Common myeloid progenitor, CD34-positive (primary cell): ENCODE measurements at regions not wholly inside any gene's neighbourhood (a gene's known extent, or its start where the extent isn't known, plus 50 kb on each side); places are given as distances from the start of the nearest gene placed in this dataset.

Experiments
- CTCF ChIA-PET: fragments of 350-600 bp; sonication (Branson Sonifier 250); formaldehyde crosslinking; loops from one replicate; lab custom pipeline; 2021; ENCODE audit warnings: antibody characterized with exemption; lab: Charles Lee
- POLR2A ChIA-PET: fragments of 350-600 bp; sonication (Branson Sonifier 250); formaldehyde crosslinking; loops from one replicate; lab custom pipeline; 2021; ENCODE audit warnings: antibody characterized with exemption; lab: Charles Lee
- DNase-seq, 3 donors: peaks; one replicate each; pipeline versions ENCODE4 v3.0.0 to v3.0.0-alpha.2; 2013
- H3K27ac ChIP-seq, 2 experiments: 1 replicate in 1 of 2; 2 replicates in 1 of 2; pipeline ENCODE4 v1.7.0; 2013; ENCODE audit warnings: inconsistent platforms in 2 of 2, low read length in 2 of 2, mild to moderate bottlenecking in 2 of 2, low read depth in 1 of 2, moderate library complexity in 1 of 2; ENCODE audit not compliant: severe bottlenecking in 2 of 2, insufficient read depth in 1 of 2, poor library complexity in 1 of 2
- H3K27me3 ChIP-seq, 5 experiments: replicated peaks in 2 of 5; 1 replicate in 3 of 5; 2 replicates in 2 of 5; pipeline versions ENCODE4 v1.6.1 to v1.7.0; 2013; ENCODE audit warnings: low read length in 4 of 5, mild to moderate bottlenecking in 2 of 5, moderate library complexity in 2 of 5, inconsistent platforms in 1 of 5; ENCODE audit not compliant: insufficient read depth in 5 of 5, control insufficient read depth in 4 of 5
- H3K36me3 ChIP-seq, 4 experiments: 1 replicate in 2 of 4; 2 replicates in 2 of 4; pipeline versions ENCODE4 v1.6.1 to v1.7.0; 2013; ENCODE audit warnings: low read length in 3 of 4, control low read depth in 1 of 4, mild to moderate bottlenecking in 1 of 4; ENCODE audit not compliant: control insufficient read depth in 4 of 4, insufficient read depth in 4 of 4
- H3K4me1 ChIP-seq, 4 experiments: 1 replicate in 3 of 4; 2 replicates in 1 of 4; pipeline versions ENCODE4 v1.6.1 to v1.7.1; 2013; ENCODE audit warnings: low read length in 3 of 4, mild to moderate bottlenecking in 3 of 4, control low read depth in 1 of 4, inconsistent platforms in 1 of 4, moderate library complexity in 1 of 4; ENCODE audit not compliant: control insufficient read depth in 4 of 4, insufficient read depth in 4 of 4; ENCODE audit errors: control extremely low read depth in 1 of 4
- H3K4me3 ChIP-seq, 7 experiments: 1 replicate in 4 of 7; 2 replicates in 3 of 7; pipeline versions ENCODE4 v1.5.1 to v1.7.0; 2013; ENCODE audit warnings: mild to moderate bottlenecking in 7 of 7, low read length in 6 of 7, moderate library complexity in 6 of 7, inconsistent platforms in 2 of 7, low read depth in 2 of 7, control low read depth in 1 of 7; ENCODE audit not compliant: insufficient read depth in 4 of 7, control insufficient read depth in 1 of 7; ENCODE audit errors: extremely low read depth in 1 of 7
- H3K9me3 ChIP-seq, 5 experiments: 1 replicate in 4 of 5; 2 replicates in 1 of 5; pipeline versions ENCODE4 v1.6.1 to v1.7.1; 2013; ENCODE audit warnings: low read length in 4 of 5, mild to moderate bottlenecking in 2 of 5, inconsistent platforms in 1 of 5, low read depth in 1 of 5, moderate library complexity in 1 of 5; ENCODE audit not compliant: control insufficient read depth in 4 of 5, insufficient read depth in 2 of 5; ENCODE audit errors: control extremely low read depth in 1 of 5
- WGBS: methylation state at CpG from one replicate; pipeline ENCODE4 v1.1.5; 2013; ENCODE audit not compliant: insufficient coverage; 5-methylcytosine and 5-hydroxymethylcytosine counted together

- H3K27me3 ChIP-seq = no peaks in the 10 kb centered on the region
- no peaks in the 10 kb centered on the region for H3K4me1 ChIP-seq
- DNase-seq = no peak
- no peak overlapping the region for H3K27ac ChIP-seq
- POLR2A ChIA-PET = no interaction called here
- H3K4me3 ChIP-seq = no peak overlapping the region
- no peaks in the 10 kb centered on the region for H3K9me3 ChIP-seq
- H3K36me3 ChIP-seq = no peaks in the 10 kb centered on the region
- CTCF ChIA-PET = no interaction called here
- 100% methylated on average over 1 of the region's 6 CpGs for WGBS
Observed at GRCh38 chr15:62472616-62473299, 307.7 kb upstream of the C2CD4B start.

GRCh38 chr15:62474021-62474770, 309.1 kb upstream of the C2CD4B start:
- ChIA-PET POLR2A (no interaction called here), CTCF (no interaction called here)
- Histone ChIP-seq H3K9me3 (no peaks in the 10 kb centered on the region), H3K27ac (no peak overlapping the region), H3K4me3 (no peak overlapping the region), H3K36me3 (no peaks in the 10 kb centered on the region), H3K27me3 (no peaks in the 10 kb centered on the region), H3K4me1 (no peaks in the 10 kb centered on the region)
- DNase-seq = no peak
- 86% methylated on average over 8 of the region's 9 CpGs for WGBS

- 83% methylated on average over 2 of the region's 5 CpGs for WGBS
- ChIA-PET CTCF (no interaction called here), POLR2A (no interaction called here)
- Histone ChIP-seq H3K36me3 (no peaks in the 10 kb centered on the region), H3K27ac (no peak overlapping the region), H3K4me3 (no peak overlapping the region), H3K9me3 (no peaks in the 10 kb centered on the region), H3K4me1 (no peaks in the 10 kb centered on the region), H3K27me3 (no peaks in the 10 kb centered on the region)
- DNase-seq = no peak
Observed at GRCh38 chr15:62474771-62475124, 309.7 kb upstream of the C2CD4B start.

GRCh38 chr15:62475591-62475990, 310.5 kb upstream of the C2CD4B start:
- DNase-seq = no peak
- Histone ChIP-seq H3K27ac (no peak overlapping the region), H3K9me3 (no peaks in the 10 kb centered on the region), H3K27me3 (no peaks in the 10 kb centered on the region), H3K4me3 (no peak overlapping the region), H3K4me1 (no peaks in the 10 kb centered on the region), H3K36me3 (no peaks in the 10 kb centered on the region)
- ChIA-PET POLR2A (no interaction called here), CTCF (no interaction called here)
- 92% methylated on average over 1 of the region's 2 CpGs for WGBS

GRCh38 chr15:62476163-62476562, 311.1 kb upstream of the C2CD4B start:
- DNase-seq = no peak
- POLR2A ChIA-PET = no interaction called here
- CTCF ChIA-PET = no interaction called here
- no peak overlapping the region for H3K4me3 ChIP-seq
- no peaks in the 10 kb centered on the region for H3K36me3 ChIP-seq
- 100% methylated on average over 8 of the region's 9 CpGs for WGBS
- no peaks in the 10 kb centered on the region for H3K27me3 ChIP-seq
- no peaks in the 10 kb centered on the region for H3K9me3 ChIP-seq
- no peak overlapping the region for H3K27ac ChIP-seq
- H3K4me1 ChIP-seq = no peaks in the 10 kb centered on the region

- ChIA-PET POLR2A (no interaction called here), CTCF (no interaction called here)
- no peaks in the 10 kb centered on the region for H3K36me3 ChIP-seq
- DNase-seq = no peak
- no peaks in the 10 kb centered on the region for H3K9me3 ChIP-seq
- no peak overlapping the region for H3K27ac ChIP-seq
- H3K4me1 ChIP-seq = no peaks in the 10 kb centered on the region
- WGBS = 96% methylated on average over 6 of the region's 9 CpGs
- H3K27me3 ChIP-seq = no peaks in the 10 kb centered on the region
- H3K4me3 ChIP-seq = no peak overlapping the region
Observed at GRCh38 chr15:62477929-62478328, 312.8 kb upstream of the C2CD4B start.

GRCh38 chr15:62482785-62483429, 317.8 kb upstream of the C2CD4B start:
- ChIA-PET POLR2A (no interaction called here), CTCF (no interaction called here)
- Histone ChIP-seq H3K27me3 (no peaks in the 10 kb centered on the region), H3K27ac (no peak overlapping the region), H3K36me3 (no peaks in the 10 kb centered on the region), H3K4me3 (no peak overlapping the region), H3K9me3 (no peaks in the 10 kb centered on the region), H3K4me1 (no peaks in the 10 kb centered on the region)
- WGBS = 56% methylated on average over 5 of the region's 5 CpGs
- peak; percentile 17 to 70 (median 65) for DNase-seq
